ENCODE measurements at regions not wholly inside any gene's neighbourhood (a gene's known extent, or its start where the extent isn't known, plus 50 kb on each side); places are given as distances from the start of the nearest gene placed in this dataset.
A peak's percentile ranks its signal among the peaks of the same experiment; 100 is the strongest.

- H3K27ac ChIP-seq: no peak overlapping the region
- no peak for TF ChIP-seq ZFX (IDR thresholded peaks at IDR 0.05)
- TF ChIP-seq CTCF (conservative IDR thresholded peaks at IDR 0.05): no peak
Measured at GRCh38 chr4:128558896-128559679, 250.4 kb upstream of the JADE1 start.

GRCh38 chr4:128556756-128557155 is 252.7 kb upstream of the JADE1 start:
- TF ChIP-seq CTCF (conservative IDR thresholded peaks at IDR 0.05): no peak
- TF ChIP-seq ZFX (IDR thresholded peaks at IDR 0.05): no peak
- H3K27ac ChIP-seq: no peak overlapping the region

- TF ChIP-seq ZFX (IDR thresholded peaks at IDR 0.05): no peak
- TF ChIP-seq CTCF (conservative IDR thresholded peaks at IDR 0.05): no peak
- H3K27ac ChIP-seq: peak overlapping the region; percentile 89
Measured at GRCh38 chr4:128553686-128554515, 255.6 kb upstream of the JADE1 start.

- H3K27ac ChIP-seq: peak overlapping the region; percentile 89; the same call in 1 of the 2 replicates
- TF ChIP-seq ZFX (IDR thresholded peaks at IDR 0.05) (no peak), CTCF (conservative IDR thresholded peaks at IDR 0.05) (no peak)
Measured at GRCh38 chr4:128552586-128552907, 257.0 kb upstream of the JADE1 start.

GRCh38 chr4:128551280-128551679 is 258.2 kb upstream of the JADE1 start:
- TF ChIP-seq CTCF (conservative IDR thresholded peaks at IDR 0.05) (no peak), ZFX (IDR thresholded peaks at IDR 0.05) (no peak)
- no peak overlapping the region for H3K27ac ChIP-seq

- TF ChIP-seq CTCF (conservative IDR thresholded peaks at IDR 0.05): no peak
- H3K27ac ChIP-seq: no peak overlapping the region
Measured at GRCh38 chr4:128550060-128550459, 259.4 kb upstream of the JADE1 start.

- TF ChIP-seq ZFX (IDR thresholded peaks at IDR 0.05): no peak
- TF ChIP-seq CTCF (conservative IDR thresholded peaks at IDR 0.05): no peak
- no peak overlapping the region for H3K27ac ChIP-seq
Measured at GRCh38 chr4:128549636-128550035, 259.9 kb upstream of the JADE1 start.
